ENCODE measurements at regions not wholly inside any gene's neighbourhood (a gene's known extent, or its start where the extent isn't known, plus 50 kb on each side); places are given as distances from the start of the nearest gene placed in this dataset.
"Not testable (repeated sequence)": the region's sequence is repeated elsewhere in the genome, so short reads cannot be mapped to it uniquely, and the experiment has no call there.

DNA sequence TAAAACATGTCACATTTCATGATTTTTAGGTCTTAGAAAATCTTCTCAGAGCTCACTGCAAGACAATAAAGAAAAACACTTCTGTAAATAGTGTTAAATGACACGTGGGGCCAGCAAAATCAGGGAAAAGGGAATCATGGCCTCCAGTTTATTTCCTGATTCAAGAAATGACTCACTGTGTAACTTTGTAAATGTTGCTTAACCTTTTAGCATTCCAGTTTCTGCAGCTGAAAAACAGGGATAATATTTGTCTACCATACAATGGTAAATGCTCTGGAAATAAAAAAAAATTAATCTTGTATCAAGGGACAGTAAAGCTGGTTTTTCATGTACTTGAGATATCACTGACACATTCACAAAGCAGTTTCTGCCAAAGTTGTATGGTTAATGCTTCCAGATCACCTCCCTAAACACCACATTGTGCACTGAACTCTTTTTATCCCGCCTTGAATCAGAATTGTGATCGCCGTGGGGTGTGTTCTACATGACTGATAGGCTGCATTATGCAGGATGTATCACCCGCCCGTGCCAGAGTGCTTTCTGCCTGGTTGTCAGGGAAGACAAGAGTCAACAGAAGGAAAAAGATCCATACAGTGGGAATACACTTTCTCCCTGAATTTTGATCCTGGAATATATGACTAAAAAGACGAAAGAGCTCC is 238.8 kb downstream of the IKZF2 start:
- DNase-seq, result no peak

- DNase-seq, result no peak
Observed at GRCh38 chr2:212911011-212911410, 240.4 kb downstream of the IKZF2 start.

- no peak for DNase-seq
Observed at GRCh38 chr2:212908682-212909435, 242.6 kb downstream of the IKZF2 start.

DNA sequence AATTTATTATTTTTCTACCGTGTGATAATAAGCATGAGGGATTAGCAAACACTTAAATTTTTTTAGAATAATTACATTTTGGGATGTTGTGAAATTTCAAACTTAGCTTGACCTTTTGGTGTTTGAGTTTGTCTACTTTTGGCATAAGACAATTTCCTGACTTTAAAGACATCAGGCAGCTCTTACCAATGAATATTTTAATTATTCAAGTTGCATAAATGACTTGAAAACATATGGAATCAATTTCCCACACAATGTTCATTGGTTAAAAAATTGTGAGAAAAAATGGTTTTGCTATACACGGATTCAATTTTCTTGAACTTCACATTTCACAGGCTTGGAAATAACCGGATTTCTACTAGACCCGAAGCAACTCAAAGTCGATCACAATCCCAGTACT is 243.4 kb downstream of the IKZF2 start:
- no peak for DNase-seq

GRCh38 chr2:212906620-212907019 is 244.8 kb downstream of the IKZF2 start:
- DNase-seq, result no peak

- DNase-seq, result no peak
Observed at GRCh38 chr2:212905640-212906201, 245.7 kb downstream of the IKZF2 start.

DNA sequence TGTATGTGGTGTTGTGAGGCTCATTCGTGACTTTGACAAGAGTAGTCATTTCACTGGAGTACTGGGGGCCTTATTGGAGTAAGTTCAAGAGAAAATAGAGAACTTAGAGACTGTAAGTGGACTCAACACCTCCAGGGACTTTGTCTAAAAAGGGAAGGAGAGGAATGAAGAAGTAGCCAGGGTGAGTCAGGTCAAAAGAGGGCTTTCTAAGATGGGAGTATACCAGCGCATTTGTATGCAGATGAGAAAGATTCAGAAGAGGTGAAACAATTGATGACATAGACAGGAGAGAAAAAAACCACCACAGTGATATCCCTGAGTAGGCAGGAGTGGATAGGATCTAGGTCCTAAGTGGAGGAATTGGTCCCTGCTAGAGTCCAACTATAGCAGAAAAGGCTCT is 246.8 kb downstream of the IKZF2 start:
- no peak for DNase-seq

DNA sequence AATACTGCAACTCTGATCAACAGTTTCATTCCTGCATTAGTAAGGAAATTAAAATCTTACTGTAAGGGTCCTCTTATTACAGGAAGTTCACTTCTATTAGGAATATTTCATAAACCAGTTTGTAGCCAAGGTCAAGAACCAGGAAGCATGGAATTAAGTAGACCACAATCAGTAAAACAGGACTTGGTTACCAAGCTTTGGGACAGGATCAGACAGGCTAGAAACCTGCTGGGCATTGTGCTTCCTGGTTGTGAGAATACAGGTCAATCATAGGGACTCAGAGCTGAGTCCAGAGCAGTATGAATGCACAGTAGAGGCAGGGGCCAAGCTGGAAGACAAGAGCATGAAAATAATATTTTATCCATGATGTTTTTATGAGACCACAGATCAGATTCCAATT is 248.0 kb downstream of the IKZF2 start:
- no peak for DNase-seq

DNA sequence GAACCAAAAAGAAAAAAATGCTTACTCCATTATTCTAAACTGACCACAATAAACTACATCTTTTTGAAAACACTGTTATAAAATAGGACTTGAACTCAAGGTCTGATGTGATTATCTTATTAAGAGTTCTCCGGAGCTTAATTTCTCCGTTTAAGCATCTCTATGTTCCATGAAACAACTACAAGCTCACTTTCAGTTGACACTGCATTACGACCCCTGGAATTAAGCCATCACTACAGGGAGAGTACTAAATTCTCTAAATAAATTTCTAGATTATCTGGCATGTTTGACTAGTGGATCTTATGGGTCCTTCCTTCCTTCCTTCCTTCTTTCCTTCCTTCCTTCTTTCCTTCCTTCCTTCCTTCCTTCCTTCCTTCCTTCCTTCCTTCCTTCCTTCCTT is 249.0 kb downstream of the IKZF2 start:
- no peak for DNase-seq

- no peak for DNase-seq
Observed at GRCh38 chr2:212901604-212902275, 249.7 kb downstream of the IKZF2 start.

GRCh38 chr2:212900715-212901114 is 250.7 kb downstream of the IKZF2 start:
- DNase-seq, result no peak

DNA sequence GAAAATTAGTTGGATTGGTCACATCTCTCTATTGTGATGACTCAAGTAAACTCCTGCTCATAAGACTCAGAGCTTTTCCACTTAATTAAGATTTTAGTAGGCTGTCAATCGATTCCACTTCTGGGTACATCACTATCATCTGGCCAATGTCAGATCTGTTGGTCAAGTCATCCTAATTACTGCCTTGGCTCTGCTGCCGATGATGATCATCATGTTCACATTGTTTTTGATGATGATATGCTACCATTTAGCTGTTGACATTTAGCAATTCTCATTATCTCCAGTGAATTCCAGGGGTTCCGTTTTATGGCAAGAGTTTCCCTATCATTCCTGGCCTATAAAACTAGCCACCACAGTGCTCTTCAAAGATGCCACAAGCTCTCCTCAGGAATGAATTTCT is 253.4 kb downstream of the IKZF2 start:
- no peak for DNase-seq

DNA sequence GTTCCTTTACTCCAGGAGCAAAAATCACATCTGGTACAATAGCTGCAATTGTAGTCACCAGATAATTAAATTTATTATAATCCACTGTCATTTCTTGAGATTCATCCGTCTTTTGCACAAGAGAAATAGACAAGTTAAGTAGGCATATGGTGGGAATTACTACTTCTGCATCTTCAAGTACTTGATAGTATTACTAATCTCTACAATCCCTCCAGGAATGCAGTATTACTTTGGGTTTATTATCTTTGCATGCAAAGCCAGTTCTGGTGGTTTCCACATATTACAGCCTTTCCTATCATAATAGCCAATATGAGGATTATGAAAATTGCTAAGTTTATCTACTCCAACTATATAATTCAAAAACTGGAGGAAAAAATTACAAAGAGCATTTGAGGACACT is 254.1 kb downstream of the IKZF2 start:
- no peak for DNase-seq

- no peak for DNase-seq
Observed at GRCh38 chr2:212894026-212894425, 257.4 kb downstream of the IKZF2 start.

DNA sequence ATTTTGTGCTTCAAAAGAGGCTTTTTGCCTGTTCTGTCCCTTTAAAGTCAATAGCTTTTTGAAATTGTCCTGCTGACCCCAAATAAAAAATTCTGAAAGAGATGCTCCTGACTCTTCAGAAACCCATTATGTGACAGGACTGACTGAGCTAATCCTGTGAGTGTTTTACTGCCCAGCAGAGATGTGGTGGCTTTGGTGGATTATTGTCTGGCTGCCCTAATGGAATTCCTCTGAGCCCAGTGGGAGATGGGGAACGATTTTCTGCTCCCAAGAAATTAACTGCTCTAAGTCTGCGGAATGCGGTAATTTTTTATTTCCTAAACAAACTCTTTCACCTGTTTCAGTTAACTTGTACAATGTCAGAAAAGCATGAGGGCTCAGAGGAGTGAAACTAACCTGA is 258.2 kb downstream of the IKZF2 start:
- no peak for DNase-seq

DNA sequence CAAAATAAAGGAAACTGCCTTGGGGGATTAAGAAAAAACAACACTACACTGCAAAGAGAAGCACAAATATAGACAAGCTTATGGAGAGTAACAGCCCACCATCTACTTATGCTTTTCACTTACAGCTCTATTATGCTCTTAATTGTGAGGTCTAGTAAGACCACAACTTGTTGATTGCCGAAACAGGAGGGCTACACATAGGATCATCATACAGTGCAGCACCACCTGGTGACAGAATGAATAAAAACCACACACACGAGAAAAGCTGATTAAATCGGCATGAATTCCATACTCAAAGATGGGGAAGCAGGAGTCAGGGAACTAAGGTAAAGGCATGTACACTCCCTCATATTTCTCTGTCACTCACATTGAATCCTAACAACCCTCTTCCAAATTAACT is 259.2 kb downstream of the IKZF2 start:
- DNase-seq, result no peak

GRCh38 chr2:212891580-212891979 is 259.8 kb downstream of the IKZF2 start:
- DNase-seq, result no peak

DNA sequence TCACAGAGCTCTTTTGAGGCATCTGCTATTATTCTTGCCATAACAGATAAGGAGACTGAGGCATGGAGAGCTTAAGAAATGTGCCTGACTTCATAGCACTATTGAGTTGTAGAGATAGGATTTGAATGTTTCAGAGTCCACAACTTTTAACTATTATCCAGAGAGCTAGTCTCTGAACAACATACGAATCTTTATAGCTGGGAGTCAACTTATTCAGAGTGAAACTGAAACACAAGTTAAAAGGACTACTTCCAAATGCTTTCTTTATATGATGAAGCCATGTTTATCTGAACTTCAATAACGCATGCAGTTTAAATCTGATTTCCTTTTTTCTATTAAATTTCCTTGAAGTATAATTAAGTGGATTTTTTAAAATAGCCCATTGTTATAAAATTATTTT is 268.8 kb downstream of the IKZF2 start:
- no peak for DNase-seq

DNA sequence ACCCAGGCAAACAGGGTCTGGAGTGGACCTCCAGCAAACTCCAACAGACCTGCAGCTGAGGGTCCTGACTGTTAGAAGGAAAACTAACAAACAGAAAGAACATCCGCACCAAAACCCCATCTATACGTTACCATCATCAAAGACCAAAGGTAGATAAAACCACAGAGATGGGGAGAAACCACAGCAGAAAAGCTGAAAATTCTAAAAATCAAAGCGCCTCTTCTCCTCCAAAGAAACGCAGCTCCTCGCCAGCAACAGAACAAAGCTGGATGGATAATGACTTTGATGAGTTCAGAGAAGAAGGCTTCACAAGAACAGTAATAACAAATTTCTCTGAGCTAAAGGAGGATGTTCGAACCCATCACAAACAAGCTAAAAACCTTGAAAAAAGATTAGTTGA is 274.9 kb downstream of the IKZF2 start:
- not testable (repeated sequence) for DNase-seq

DNA sequence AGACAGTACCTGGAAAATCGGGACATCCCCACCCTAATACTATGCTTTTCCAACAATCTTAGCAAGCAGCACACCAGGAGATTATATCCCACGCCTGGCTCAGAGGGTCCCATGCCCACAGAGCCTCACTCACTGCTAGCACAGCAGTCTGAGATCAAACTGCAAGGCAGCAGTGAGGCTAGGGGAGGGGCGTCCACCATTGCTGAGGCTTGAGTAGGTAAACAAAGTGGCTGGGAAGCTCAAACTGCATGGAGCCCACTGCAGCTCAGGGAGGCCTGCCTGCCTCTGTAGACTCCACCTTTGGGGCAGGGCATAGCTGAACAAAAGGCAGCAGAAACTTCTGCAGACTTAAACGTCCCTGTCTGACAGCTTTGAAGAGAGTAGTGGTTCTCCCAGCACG is 275.5 kb downstream of the IKZF2 start:
- DNase-seq, result not testable (repeated sequence)

GRCh38 chr2:212873256-212873655 is 278.2 kb downstream of the IKZF2 start:
- no peak for DNase-seq

GRCh38 chr2:212871597-212871996 is 279.8 kb downstream of the IKZF2 start:
- no peak for DNase-seq

DNA sequence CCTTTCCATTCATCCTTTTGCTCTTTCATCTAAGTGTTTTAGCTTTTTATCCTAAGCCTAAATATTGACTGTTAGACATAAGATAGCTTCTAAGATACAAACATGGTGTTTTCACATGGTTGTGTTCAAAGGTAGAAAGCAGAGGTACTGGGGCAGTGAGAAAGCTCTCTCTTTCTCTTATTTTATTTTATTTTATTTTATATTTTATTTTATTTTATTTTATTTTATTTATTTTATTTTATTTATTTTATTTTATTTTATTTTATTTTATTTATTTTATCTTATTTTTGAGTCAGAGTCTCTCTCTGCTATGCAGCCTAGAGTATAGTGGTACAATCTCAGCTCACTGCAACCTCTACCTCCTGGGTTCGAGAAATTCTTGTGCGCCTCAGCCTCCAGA is 287.2 kb downstream of the IKZF2 start:
- DNase-seq, result no peak

- DNase-seq, result peak; percentile 13
Observed at GRCh38 chr2:212863185-212863588, 288.2 kb downstream of the IKZF2 start.

Measured in CD4-positive, alpha-beta T cell treated with Interleukin-10 for 1 hour (primary cell).